Testis (tissue), 2 donors: ENCODE measurements at regions not wholly inside any gene's neighbourhood (a gene's known extent, or its start where the extent isn't known, plus 50 kb on each side); places are given as distances from the start of the nearest gene placed in this dataset.
"Not testable (repeated sequence)": the region's sequence is repeated elsewhere in the genome, so short reads cannot be mapped to it uniquely, and the experiment has no call there.

Experiments
- DNase-seq: peaks from one replicate; pipeline ENCODE4 v3.0.0-alpha.2; 2019
- H3K27ac ChIP-seq, 2 donors: fragments of 200-600 bp; sonication (generic); one replicate each; pipeline ENCODE4 v1.5.1; 2019
- H3K27me3 ChIP-seq: fragments of 200-600 bp; sonication (generic); one replicate; pipeline ENCODE4 v1.5.1; 2019
- H3K36me3 ChIP-seq: fragments of 200-600 bp; sonication (generic); one replicate; pipeline ENCODE4 v1.5.1; 2017; ENCODE audit warnings: low read depth; ENCODE audit errors: missing control alignments
- H3K4me1 ChIP-seq: fragments of 200-600 bp; sonication (generic); one replicate; pipeline ENCODE4 v1.5.1; 2019
- H3K4me3 ChIP-seq, 2 donors: fragments of 200-600 bp; sonication (generic); one replicate each; pipeline ENCODE4 v1.5.1; 2017 to 2019
- H3K9me3 ChIP-seq: fragments of 200-600 bp; sonication (generic); one replicate; pipeline ENCODE4 v1.5.1; 2017
- CTCF ChIP-seq, 3 experiments: fragments of 450-650 bp in 2 of 3; fragments of 200-600 bp in 1 of 3; sonication (generic) in 1 of 3; IDR thresholded peaks; one replicate each; pipeline ENCODE4 v1.5.1; 2016 to 2019; ENCODE audit warnings: antibody characterized with exemption in 3 of 3, mild to moderate bottlenecking in 2 of 3, moderate library complexity in 1 of 3
- POLR2A ChIP-seq: fragments of 450-650 bp; IDR thresholded peaks from one replicate; pipeline ENCODE4 v1.6.1; 2017; ENCODE audit warnings: antibody characterized with exemption, mild to moderate bottlenecking, moderate library complexity
- WGBS, 2 donors: methylation state at CpG; one replicate each; pipeline ENCODE4 v1.1.5; 2018; 5-methylcytosine and 5-hydroxymethylcytosine counted together
- intact Hi-C: fragments of 100-400 bp; cut with DNase I; formaldehyde crosslinking; loops from one replicate; pipeline ENCODE4 v1.15.1; 2023; ENCODE audit warnings: low total_unique reads

DNA sequence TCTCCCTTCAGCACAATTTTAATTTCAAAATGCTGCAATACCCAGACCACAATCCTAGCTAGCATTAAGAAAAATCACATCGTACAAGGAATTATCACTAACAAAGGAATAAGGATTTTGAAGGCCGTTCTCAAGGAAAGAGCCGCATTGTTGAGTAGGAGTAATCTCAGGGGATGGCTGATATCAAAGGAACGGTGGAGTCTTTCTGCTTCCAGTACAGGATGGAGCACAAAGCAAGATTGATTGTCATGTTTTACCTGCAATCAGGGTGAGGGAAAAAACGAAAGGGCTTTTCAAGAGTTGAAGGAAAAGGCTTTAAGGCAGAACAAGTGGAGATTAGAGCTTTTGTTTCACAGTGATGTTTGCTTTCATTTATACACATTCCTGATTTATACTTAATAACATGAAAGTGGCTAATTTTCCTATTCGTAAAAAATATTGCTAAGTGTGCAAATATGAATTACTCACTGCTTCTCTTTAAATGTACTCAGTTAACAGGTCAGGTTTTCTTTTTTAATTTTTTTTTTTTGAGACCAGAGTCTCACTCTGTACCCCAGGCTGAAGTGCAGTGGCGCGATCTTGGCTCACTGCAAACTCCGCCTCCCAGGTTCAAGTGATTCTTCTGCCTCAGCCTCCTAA lies 207.0 kb downstream of the TRIML1 start:
- no peak overlapping the region for H3K4me3 ChIP-seq
- no peaks in the 10 kb centered on the region for H3K27me3 ChIP-seq
- 47 to 54% methylated on average over 9 of the region's 9 CpGs for WGBS, 2 donors
- no peaks in the 10 kb centered on the region for H3K9me3 ChIP-seq
- TF ChIP-seq POLR2A (no peak), CTCF (IDR thresholded peaks at IDR 0.05) (no peak)
- H3K27ac ChIP-seq: no peak overlapping the region
- DNase-seq: no peak
- intact Hi-C loops: no loop called here
- no peaks in the 10 kb centered on the region for H3K4me1 ChIP-seq
- no peaks in the 10 kb centered on the region for H3K36me3 ChIP-seq

GRCh38 chr4:188347339-188347738 lies 208.1 kb downstream of the TRIML1 start:
- 74 to 92% methylated on average over 4 of the region's 4 CpGs for whole genome bisulfite sequencing, 2 donors
- Histone ChIP-seq H3K27me3 (no peaks in the 10 kb centered on the region), H3K9me3 (no peaks in the 10 kb centered on the region), H3K4me3 (no peak overlapping the region), H3K36me3 (no peaks in the 10 kb centered on the region), H3K4me1 (no peaks in the 10 kb centered on the region), H3K27ac (no peak overlapping the region)
- intact Hi-C loops: no loop called here
- no peak for DNase-seq
- TF ChIP-seq POLR2A: no peak
- TF ChIP-seq CTCF (IDR thresholded peaks at IDR 0.05): no peak

DNA sequence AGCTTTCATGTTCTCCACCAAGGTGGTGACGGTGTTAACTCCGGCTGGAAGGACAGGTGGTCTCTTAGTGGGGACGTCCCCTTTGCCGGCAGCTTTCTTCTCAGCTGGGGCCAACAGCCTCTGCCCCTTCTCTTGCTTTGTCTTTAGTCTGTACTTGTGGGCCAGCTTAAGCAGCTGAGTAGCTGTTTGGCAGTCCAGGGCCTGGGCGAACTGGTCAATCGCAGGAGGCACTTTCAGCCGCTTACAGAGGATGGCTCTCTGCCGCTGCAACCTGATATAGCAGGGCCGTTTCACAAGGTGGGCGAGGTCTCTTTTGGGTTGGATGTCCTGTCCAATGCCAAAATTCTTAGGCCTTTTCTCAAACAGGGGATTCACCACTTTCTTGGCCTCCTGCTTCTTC lies 210.3 kb downstream of the TRIML1 start:
- H3K9me3 ChIP-seq, H3K27ac ChIP-seq, intact Hi-C loops, H3K27me3 ChIP-seq, DNase-seq, H3K4me3 ChIP-seq, H3K4me1 ChIP-seq, H3K36me3 ChIP-seq: not testable (repeated sequence)
- 65% methylated on average over 10 of the region's 10 CpGs for WGBS, 2 donors

DNA sequence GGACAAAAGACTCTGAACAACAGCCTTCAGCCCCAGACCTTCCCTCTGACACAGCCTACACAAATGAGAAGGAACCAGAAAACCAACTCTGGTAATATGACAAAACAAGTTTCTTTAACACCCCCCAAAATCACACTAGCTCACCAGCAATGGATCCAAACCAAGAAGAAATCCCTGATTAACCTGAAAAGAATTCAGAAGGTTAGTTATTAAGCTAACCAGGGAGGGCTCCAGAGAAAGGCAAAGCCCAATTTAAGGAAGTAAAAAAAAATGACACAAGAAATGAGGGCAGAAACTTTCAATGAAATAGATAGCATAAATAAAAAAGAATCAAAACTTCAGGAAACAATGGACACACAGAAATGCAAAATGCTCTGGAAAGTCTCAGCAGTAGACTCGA lies 224.0 kb downstream of the TRIML1 start:
- no peaks in the 10 kb centered on the region for H3K4me1 ChIP-seq

DNA sequence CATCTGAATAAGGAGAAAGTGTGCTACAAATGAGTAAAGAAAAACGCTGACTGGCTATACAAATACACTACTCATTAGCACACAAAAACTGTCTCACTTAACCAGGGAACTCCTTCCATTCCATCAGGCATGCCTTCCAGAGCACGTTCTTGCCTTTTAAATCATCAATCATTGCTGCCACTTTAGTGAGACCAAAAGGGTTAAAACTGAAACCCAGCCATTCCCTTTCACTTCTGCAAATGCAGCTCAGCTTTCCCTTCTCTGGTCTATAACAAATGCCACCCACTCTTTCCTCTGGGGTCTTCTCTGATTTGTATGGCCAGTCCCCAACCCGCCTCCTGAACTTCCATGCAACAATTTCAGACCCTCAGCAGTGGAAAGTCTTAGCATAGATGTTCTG lies 231.5 kb downstream of the TRIML1 start:
- Histone ChIP-seq H3K4me3 (no peak overlapping the region), H3K27me3 (no peaks in the 10 kb centered on the region), H3K4me1 (no peaks in the 10 kb centered on the region), H3K9me3 (no peaks in the 10 kb centered on the region), H3K36me3 (no peaks in the 10 kb centered on the region), H3K27ac (no peak overlapping the region)
- TF ChIP-seq CTCF (IDR thresholded peaks at IDR 0.05) (no peak), POLR2A (no peak)
- DNase-seq: no peak
- WGBS, 2 donors: 72 to 76% methylated on average over 3 of the region's 3 CpGs
- intact Hi-C loops: no loop called here

More for the DNA sequence above, 224.0 kb downstream of the TRIML1 start:
- no peak for TF ChIP-seq CTCF (IDR thresholded peaks at IDR 0.05)
- TF ChIP-seq POLR2A: no peak
- intact Hi-C loops: no loop called here
- H3K36me3 ChIP-seq: no peaks in the 10 kb centered on the region
- H3K27ac ChIP-seq: no peak overlapping the region
- DNase-seq: no peak
- no peak overlapping the region for H3K4me3 ChIP-seq
- no peaks in the 10 kb centered on the region for H3K9me3 ChIP-seq
- H3K27me3 ChIP-seq: no peaks in the 10 kb centered on the region
- 83 to 100% methylated on average over 1 of the region's 1 CpG for WGBS, 2 donors
